ENCODE measurements at regions not wholly inside any gene's neighbourhood (a gene's known extent, or its start where the extent isn't known, plus 50 kb on each side); places are given as distances from the start of the nearest gene placed in this dataset.

DNA sequence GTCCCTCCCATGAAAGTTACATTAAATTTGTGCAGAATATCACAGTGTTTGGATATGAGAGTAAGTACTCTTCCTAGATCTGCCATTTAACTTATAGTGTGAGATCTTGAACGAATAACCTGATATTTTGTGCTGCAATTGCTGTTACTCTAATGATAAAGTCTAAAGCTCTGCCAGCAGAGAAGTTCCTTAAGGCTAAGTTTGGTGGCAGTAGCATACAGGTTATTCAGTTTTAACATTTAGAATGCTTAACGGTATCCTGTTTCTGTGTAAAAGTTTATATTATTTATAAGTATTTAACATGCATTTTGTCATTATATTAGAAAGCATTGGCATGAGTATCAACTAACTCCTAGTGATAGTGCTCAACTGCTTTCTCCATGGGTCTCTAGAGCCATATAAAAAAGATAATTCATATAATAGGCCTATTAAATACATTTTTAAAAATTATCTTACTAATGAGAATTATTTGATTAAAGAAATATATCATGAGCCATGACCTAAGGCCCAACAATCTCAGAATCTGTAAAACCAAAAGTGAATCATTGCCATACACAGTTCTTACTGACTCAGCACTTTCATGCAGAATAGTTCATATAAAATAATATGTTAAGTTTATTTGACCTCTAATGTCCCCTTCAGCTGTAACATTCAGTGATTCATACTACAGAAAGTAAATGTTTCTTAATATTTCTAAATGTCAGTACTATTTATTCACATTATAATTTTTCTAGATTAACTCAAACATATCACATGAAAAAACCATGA, 1058.6 kb downstream of the TRHDE start:
- no peaks in the 10 kb centered on the region for H3K36me3 ChIP-seq (ENCODE audit: control insufficient read depth, insufficient read depth, low read length)
- H3K4me3 ChIP-seq (ENCODE audit: low read length), result no peak overlapping the region
- peaks cover 10% of the 10 kb centered on the region for H3K36me3 Mint-ChIP-seq
- 57% methylated on average over 1 of the region's 2 CpGs for WGBS (ENCODE audit: insufficient coverage)
- no peak overlapping the region for H3K4me3 Mint-ChIP-seq
- ATAC-seq (no peak), DNase-seq (no peak)
- TF ChIP-seq CTCF (IDR thresholded peaks at IDR 0.05), result no peak
- no peaks in the 10 kb centered on the region for H3K4me1 ChIP-seq (ENCODE audit: control insufficient read depth, insufficient read depth, low read length)
- H3K27me3 ChIP-seq (ENCODE audit: control insufficient read depth, insufficient read depth, low read length), result no peaks in the 10 kb centered on the region
- no peaks in the 10 kb centered on the region for H3K9me3 ChIP-seq (ENCODE audit: control insufficient read depth, insufficient read depth, low read length)
- no peaks in the 10 kb centered on the region for H3K27me3 Mint-ChIP-seq (ENCODE audit: low read depth in 2 of 2)
- H3K4me1 Mint-ChIP-seq, result no peaks in the 10 kb centered on the region
- H3K9me3 Mint-ChIP-seq, result peaks cover 14 to 15% of the 10 kb centered on the region in 2 donors
- no peak overlapping the region for H3K27ac ChIP-seq (ENCODE audit: low read length)
- H3K27ac Mint-ChIP-seq, result no peak overlapping the region
- intact Hi-C loops (cut with micrococcal nuclease), result no loop called here

GRCh38 chr12:73341559-73342247, 1069.5 kb downstream of the TRHDE start:
- 92% methylated on average over 3 of the region's 3 CpGs for WGBS (ENCODE audit: insufficient coverage)
- H3K4me3 Mint-ChIP-seq, result no peak overlapping the region
- H3K4me1 ChIP-seq (ENCODE audit: control insufficient read depth, insufficient read depth, low read length), result no peaks in the 10 kb centered on the region
- no peak overlapping the region for H3K27ac ChIP-seq (ENCODE audit: low read length)
- H3K27ac Mint-ChIP-seq, result no peak overlapping the region
- no peaks in the 10 kb centered on the region for H3K36me3 ChIP-seq (ENCODE audit: control insufficient read depth, insufficient read depth, low read length)
- no peaks in the 10 kb centered on the region for H3K4me1 Mint-ChIP-seq
- TF ChIP-seq CTCF (IDR thresholded peaks at IDR 0.05), result no peak
- no peaks in the 10 kb centered on the region for H3K36me3 Mint-ChIP-seq
- DNase-seq (no peak), ATAC-seq (no peak)
- no peak overlapping the region for H3K4me3 ChIP-seq (ENCODE audit: low read length)
- H3K9me3 Mint-ChIP-seq, result peaks cover 7 to 10% of the 10 kb centered on the region in 2 donors
- no peaks in the 10 kb centered on the region for H3K27me3 ChIP-seq (ENCODE audit: control insufficient read depth, insufficient read depth, low read length)
- no peaks in the 10 kb centered on the region for H3K9me3 ChIP-seq (ENCODE audit: control insufficient read depth, insufficient read depth, low read length)
- no peaks in the 10 kb centered on the region for H3K27me3 Mint-ChIP-seq (ENCODE audit: low read depth in 2 of 2)
- intact Hi-C loops (cut with micrococcal nuclease), result no loop called here

- H3K4me3 ChIP-seq (ENCODE audit: low read length), result no peak overlapping the region
- no peak overlapping the region for H3K4me3 Mint-ChIP-seq
- H3K36me3 Mint-ChIP-seq, result no peaks in the 10 kb centered on the region
- H3K4me1 ChIP-seq (ENCODE audit: control insufficient read depth, insufficient read depth, low read length), result no peaks in the 10 kb centered on the region
- H3K27me3 Mint-ChIP-seq (ENCODE audit: low read depth in 2 of 2), result no peaks in the 10 kb centered on the region
- no peak overlapping the region for H3K27ac ChIP-seq (ENCODE audit: low read length)
- 92% methylated on average over 2 of the region's 3 CpGs for WGBS (ENCODE audit: insufficient coverage)
- TF ChIP-seq CTCF (IDR thresholded peaks at IDR 0.05), result no peak
- H3K9me3 Mint-ChIP-seq, result peaks cover 8 to 18% of the 10 kb centered on the region in 2 donors
- H3K4me1 Mint-ChIP-seq, result no peaks in the 10 kb centered on the region
- no peak for DNase-seq
- no peak for ATAC-seq
- H3K9me3 ChIP-seq (ENCODE audit: control insufficient read depth, insufficient read depth, low read length), result peaks cover under 1% of the 10 kb centered on the region
- H3K27me3 ChIP-seq (ENCODE audit: control insufficient read depth, insufficient read depth, low read length), result no peaks in the 10 kb centered on the region
- H3K27ac Mint-ChIP-seq, result no peak overlapping the region
- H3K36me3 ChIP-seq (ENCODE audit: control insufficient read depth, insufficient read depth, low read length), result no peaks in the 10 kb centered on the region
- intact Hi-C loops (cut with micrococcal nuclease), result no loop called here
Measured at GRCh38 chr12:73342733-73343132, 1070.6 kb downstream of the TRHDE start.

Data from natural killer cell (primary cell).